ENCODE measurements at regions not wholly inside any gene's neighbourhood (a gene's known extent, or its start where the extent isn't known, plus 50 kb on each side); places are given as distances from the start of the nearest gene placed in this dataset.

GRCh38 chr13:20349564-20350381 lies 117.7 kb upstream of the GJB6 start:
- 84% methylated on average over 17 of the region's 17 CpGs for WGBS (ENCODE audit: low lambda C conversion rate, missing lambda C conversion rate)
- H3K4me2 ChIP-seq, result no peak overlapping the region
- TF ChIP-seq EZH2phosphoT487 (IDR thresholded peaks at IDR 0.05; ENCODE audit: low read depth, severe bottlenecking, unreplicated experiment) (no peak), CTCF (IDR thresholded peaks at IDR 0.05; ENCODE audit: poor library complexity) (no peak), EZH2 (IDR thresholded peaks at IDR 0.05; ENCODE audit: borderline replicate concordance) (no peak)

GRCh38 chr13:20348645-20349408 lies 116.7 kb upstream of the GJB6 start:
- H3K27me3 ChIP-seq, result no peaks in the 10 kb centered on the region
- H3K4me3 ChIP-seq, result no peak overlapping the region
- H3K27ac ChIP-seq, result no peak overlapping the region
- 99% methylated on average over 8 of the region's 8 CpGs for WGBS (ENCODE audit: low lambda C conversion rate, missing lambda C conversion rate)
- no peaks in the 10 kb centered on the region for H3K9me2 ChIP-seq (replicated peaks; ENCODE audit: insufficient read depth)
- no peaks in the 10 kb centered on the region for H3K4me1 ChIP-seq (ENCODE audit: insufficient read depth)
- no peaks in the 10 kb centered on the region for H3K79me2 ChIP-seq
- no peaks in the 10 kb centered on the region for H3K9me3 ChIP-seq (ENCODE audit: low read depth)
- no peak overlapping the region for H3K4me2 ChIP-seq
- DNase-seq (ENCODE audit: low spot score), result no peak
- TF ChIP-seq EZH2phosphoT487 (IDR thresholded peaks at IDR 0.05; ENCODE audit: low read depth, severe bottlenecking, unreplicated experiment), result no peak
- TF ChIP-seq CTCF (IDR thresholded peaks at IDR 0.05; ENCODE audit: poor library complexity), result no peak
- no peak for TF ChIP-seq EZH2 (IDR thresholded peaks at IDR 0.05; ENCODE audit: borderline replicate concordance)
- H4K20me1 ChIP-seq (ENCODE audit: insufficient read depth, poor library complexity, severe bottlenecking), result no peaks in the 10 kb centered on the region
- H2AFZ ChIP-seq, result no peak overlapping the region
- no peaks in the 10 kb centered on the region for H3K36me3 ChIP-seq (replicated peaks; ENCODE audit: insufficient read depth, low read depth)

More at GRCh38 chr13:20349564-20350381, 117.7 kb upstream of the GJB6 start:
- H3K4me1 ChIP-seq (ENCODE audit: insufficient read depth), result no peaks in the 10 kb centered on the region
- no peaks in the 10 kb centered on the region for H3K9me2 ChIP-seq (replicated peaks; ENCODE audit: insufficient read depth)
- no peak for DNase-seq (ENCODE audit: low spot score)
- no peaks in the 10 kb centered on the region for H3K36me3 ChIP-seq (replicated peaks; ENCODE audit: insufficient read depth, low read depth)
- no peaks in the 10 kb centered on the region for H3K9me3 ChIP-seq (ENCODE audit: low read depth)
- no peaks in the 10 kb centered on the region for H3K79me2 ChIP-seq
- H2AFZ ChIP-seq, result no peak overlapping the region
- no peaks in the 10 kb centered on the region for H3K27me3 ChIP-seq
- H4K20me1 ChIP-seq (ENCODE audit: insufficient read depth, poor library complexity, severe bottlenecking), result no peaks in the 10 kb centered on the region
- H3K27ac ChIP-seq, result no peak overlapping the region
- H3K4me3 ChIP-seq, result no peak overlapping the region

GRCh38 chr13:20348018-20348417 lies 115.9 kb upstream of the GJB6 start:
- Histone ChIP-seq H3K9me3 (ENCODE audit: low read depth) (no peaks in the 10 kb centered on the region), H3K4me2 (no peak overlapping the region), H3K27ac (no peak overlapping the region), H3K9me2 (replicated peaks; ENCODE audit: insufficient read depth) (no peaks in the 10 kb centered on the region), H3K27me3 (no peaks in the 10 kb centered on the region), H3K4me3 (no peak overlapping the region), H3K36me3 (replicated peaks; ENCODE audit: insufficient read depth, low read depth) (no peaks in the 10 kb centered on the region), H4K20me1 (ENCODE audit: insufficient read depth, poor library complexity, severe bottlenecking) (no peaks in the 10 kb centered on the region), H3K79me2 (no peaks in the 10 kb centered on the region), H3K4me1 (ENCODE audit: insufficient read depth) (no peaks in the 10 kb centered on the region), H2AFZ (no peak overlapping the region)
- WGBS (ENCODE audit: low lambda C conversion rate, missing lambda C conversion rate), result 97% methylated on average over 10 of the region's 10 CpGs
- no peak for DNase-seq (ENCODE audit: low spot score)
- TF ChIP-seq EZH2 (IDR thresholded peaks at IDR 0.05; ENCODE audit: borderline replicate concordance) (no peak), CTCF (IDR thresholded peaks at IDR 0.05; ENCODE audit: poor library complexity) (no peak), EZH2phosphoT487 (IDR thresholded peaks at IDR 0.05; ENCODE audit: low read depth, severe bottlenecking, unreplicated experiment) (no peak)

Measured in hepatocyte (in vitro differentiated cells).